ENCODE measurements at regions not wholly inside any gene's neighbourhood (a gene's known extent, or its start where the extent isn't known, plus 50 kb on each side); places are given as distances from the start of the nearest gene placed in this dataset.

- TF ChIP-seq CTCF (IDR thresholded peaks at IDR 0.05) = no peak
- TF ChIP-seq POLR2A (IDR thresholded peaks at IDR 0.05) = no peak
Measured at GRCh38 chr3:18791752-18792151, 356.6 kb upstream of the KCNH8 start.

Measured in adrenal gland (tissue), 5 donors.